SK-N-SH treated with all-trans-retinoic acid at 6 μM for 48 hours (cell line): ENCODE measurements at regions not wholly inside any gene's neighbourhood (a gene's known extent, or its start where the extent isn't known, plus 50 kb on each side); places are given as distances from the start of the nearest gene placed in this dataset.

Experiments
- ATAC-seq: fragments of 200-7000 bp; cut with Tn5 transposase; 3 replicates; pipeline ENCODE4 v1.9.1; 2020; ENCODE audit warnings: mild to moderate bottlenecking, moderate library complexity
- ARNTL ChIP-seq: fragments of 450-650 bp; formaldehyde crosslinking; IDR thresholded peaks from 2 replicates; pipeline ENCODE4 v1.5.0; 2020; ENCODE audit warnings: low read depth, mild to moderate bottlenecking, moderate library complexity, borderline replicate concordance
- BACH2 ChIP-seq: fragments of 250-450 bp; sonication (Bioruptor Pico); IDR thresholded peaks from 2 replicates; pipeline ENCODE4 v1.9.0; 2021; ENCODE audit warnings: mild to moderate bottlenecking, borderline replicate concordance
- CREB5 ChIP-seq: fragments of 250-450 bp; sonication (Bioruptor Pico); IDR thresholded peaks from 2 replicates; pipeline ENCODE4 v1.5.1; 2020; ENCODE audit warnings: low read depth, mild to moderate bottlenecking, moderate library complexity
- CSDC2 ChIP-seq: fragments of 250-450 bp; sonication (Bioruptor Pico); IDR thresholded peaks from 2 replicates; pipeline ENCODE4 v1.5.0; 2020; ENCODE audit warnings: mild to moderate bottlenecking, moderate library complexity
- CSRNP3 ChIP-seq: fragments of 250-450 bp; sonication (Bioruptor Pico); IDR thresholded peaks from 2 replicates; pipeline ENCODE4 v1.5.1; 2021; ENCODE audit warnings: mild to moderate bottlenecking, moderate library complexity
- ISL1 ChIP-seq: fragments of 250-450 bp; sonication (Bioruptor Pico); IDR thresholded peaks from 2 replicates; pipeline ENCODE4 v2.1.2; 2022; ENCODE audit warnings: mild to moderate bottlenecking, moderate library complexity
- OSR1 ChIP-seq: fragments of 250-450 bp; sonication (Bioruptor Pico); IDR thresholded peaks from 2 replicates; pipeline ENCODE4 v1.8.0; 2022; ENCODE audit warnings: moderate library complexity, mild to moderate bottlenecking, inconsistent platforms
- PATZ1 ChIP-seq: fragments of 250-450 bp; sonication (Bioruptor Pico); IDR thresholded peaks from 2 replicates; pipeline ENCODE4 v1.8.0; 2020; ENCODE audit warnings: mild to moderate bottlenecking, moderate library complexity, borderline replicate concordance
- POU6F1 ChIP-seq: fragments of 250-450 bp; sonication (Bioruptor Pico); IDR thresholded peaks from 2 replicates; pipeline ENCODE4 v1.8.0; 2021; ENCODE audit warnings: low read depth, mild to moderate bottlenecking, moderate library complexity, borderline replicate concordance
- PPARA ChIP-seq: fragments of 250-450 bp; sonication (Bioruptor Pico); IDR thresholded peaks from 2 replicates; pipeline ENCODE4 v1.5.0; 2020; ENCODE audit warnings: mild to moderate bottlenecking, borderline replicate concordance
- RARB ChIP-seq: fragments of 250-450 bp; sonication (Bioruptor Pico); IDR thresholded peaks from 2 replicates; pipeline ENCODE4 v1.8.0; 2021; ENCODE audit warnings: mild to moderate bottlenecking, moderate library complexity
- SNAI2 ChIP-seq: fragments of 250-450 bp; sonication (Bioruptor Pico); IDR thresholded peaks from 2 replicates; pipeline ENCODE4 v1.5.0; 2020; ENCODE audit warnings: mild to moderate bottlenecking, moderate library complexity
- TCF4 ChIP-seq: fragments of 250-450 bp; sonication (Bioruptor Pico); IDR thresholded peaks from 2 replicates; pipeline ENCODE4 v1.8.0; 2021; ENCODE audit warnings: mild to moderate bottlenecking, moderate library complexity, borderline replicate concordance
- TOX ChIP-seq: fragments of 250-450 bp; sonication (Bioruptor Pico); IDR thresholded peaks from 2 replicates; pipeline ENCODE4 v1.8.0; 2021; ENCODE audit warnings: mild to moderate bottlenecking, moderate library complexity, borderline replicate concordance
- TSHZ2 ChIP-seq: fragments of 250-450 bp; sonication (Bioruptor Pico); IDR thresholded peaks from 2 replicates; pipeline ENCODE4 v1.5.0; 2020; ENCODE audit warnings: mild to moderate bottlenecking, moderate library complexity
- ZC3H10 ChIP-seq: fragments of 250-450 bp; sonication (Bioruptor Pico); IDR thresholded peaks from 2 replicates; pipeline ENCODE4 v1.5.1; 2021; ENCODE audit warnings: mild to moderate bottlenecking, moderate library complexity
- ZFP3 ChIP-seq: fragments of 250-450 bp; sonication (Bioruptor Pico); IDR thresholded peaks from 2 replicates; pipeline ENCODE4 v1.5.0; 2020; ENCODE audit warnings: mild to moderate bottlenecking, moderate library complexity
- ZFP30 ChIP-seq: fragments of 450-650 bp; formaldehyde crosslinking; IDR thresholded peaks from 2 replicates; pipeline ENCODE4 v1.5.0; 2022; ENCODE audit warnings: mild to moderate bottlenecking, moderate library complexity
- ZNF565 ChIP-seq: fragments of 450-650 bp; formaldehyde crosslinking; conservative IDR thresholded peaks from 2 replicates; pipeline ENCODE4 v1.5.0; 2020; ENCODE audit warnings: low read depth, mild to moderate bottlenecking, moderate library complexity
- ZNF70 ChIP-seq: fragments of 450-650 bp; formaldehyde crosslinking; IDR thresholded peaks from 2 replicates; pipeline ENCODE4 v1.5.0; 2020; ENCODE audit warnings: mild to moderate bottlenecking, moderate library complexity
- ZNF8 ChIP-seq: fragments of 450-650 bp; formaldehyde crosslinking; IDR thresholded peaks from 2 replicates; pipeline ENCODE4 v1.5.0; 2020; ENCODE audit warnings: mild to moderate bottlenecking, moderate library complexity

GRCh38 chr6:8624665-8625064 lies 189.3 kb upstream of the SLC35B3 start:
- TF ChIP-seq RARB (CRISPR knock-in tag) (no peak), POU6F1 (CRISPR knock-in tag) (no peak), BACH2 (no peak), ISL1 (no peak), SNAI2 (no peak), TCF4 (no peak), CREB5 (CRISPR knock-in tag) (no peak), ZC3H10 (CRISPR knock-in tag) (no peak), ZNF8 (CRISPR knock-in tag) (no peak), ZFP3 (CRISPR knock-in tag) (no peak), CSDC2 (CRISPR knock-in tag) (no peak), PATZ1 (CRISPR knock-in tag) (no peak), TSHZ2 (CRISPR knock-in tag) (no peak), PPARA (CRISPR knock-in tag) (no peak), TOX (CRISPR knock-in tag) (no peak), ZFP30 (CRISPR knock-in tag) (no peak), ZNF565 (no peak), ARNTL (CRISPR knock-in tag) (no peak), OSR1 (CRISPR knock-in tag) (no peak)
- TF ChIP-seq, all 23 proteins: peak for 0
- no peak for ATAC-seq

GRCh38 chr6:8623441-8623840 lies 188.1 kb upstream of the SLC35B3 start:
- no peak for TF ChIP-seq ZFP30 (CRISPR knock-in tag)
- TF ChIP-seq CREB5 (CRISPR knock-in tag), result no peak
- no peak for TF ChIP-seq TSHZ2 (CRISPR knock-in tag)
- TF ChIP-seq TOX (CRISPR knock-in tag), result no peak
- no peak for TF ChIP-seq ISL1
- TF ChIP-seq ZNF70, result no peak
- no peak for TF ChIP-seq OSR1 (CRISPR knock-in tag)
- no peak for TF ChIP-seq PATZ1 (CRISPR knock-in tag)
- TF ChIP-seq POU6F1 (CRISPR knock-in tag), result no peak
- no peak for TF ChIP-seq CSDC2 (CRISPR knock-in tag)
- TF ChIP-seq PPARA (CRISPR knock-in tag), result no peak
- no peak for TF ChIP-seq CSRNP3
- no peak for TF ChIP-seq ZNF565
- ATAC-seq, result no peak
